Panc1 (cell line): ENCODE measurements at regions not wholly inside any gene's neighbourhood (a gene's known extent, or its start where the extent isn't known, plus 50 kb on each side); places are given as distances from the start of the nearest gene placed in this dataset.

Experiments
- ATAC-seq: fragments of 200-7000 bp; cut with Tn5 transposase; 2 replicates; pipeline ENCODE4 v1.9.1; 2020; ENCODE audit warnings: mild to moderate bottlenecking, moderate library complexity
- BruUV-seq: library from RNA; stranded (reverse); fragments of 400-500 nt; replicated peaks from 2 replicates; lab custom pipeline; 2021; lab: Mats Ljungman, UMichigan
- CTCF ChIA-PET: fragments of 300-600 bp; sonication (Branson Sonifier 250); formaldehyde crosslinking; loops from one replicate; lab custom pipeline; 2022; ENCODE audit warnings: antibody characterized with exemption; lab: Charles Lee
- POLR2A ChIA-PET: fragments of 300-600 bp; sonication (Branson Sonifier 250); formaldehyde crosslinking; loops from one replicate; lab custom pipeline; 2022; ENCODE audit warnings: antibody characterized with exemption; lab: Charles Lee
- DNase-seq: peaks from one replicate; pipeline ENCODE4 v3.0.0-alpha.2; 2010; ENCODE audit warnings: low read depth, low spot score
- H3K27ac ChIP-seq: 2 replicates; pipeline ENCODE4 v1.5.1; 2011; ENCODE audit warnings: mild to moderate bottlenecking, low read length, inconsistent platforms
- H3K27me3 ChIP-seq: fragments of 200-500 bp; sonication (Bioruptor generic); 2 replicates; pipeline ENCODE4 v1.6.0; 2014; ENCODE audit warnings: low read length, inconsistent platforms; ENCODE audit not compliant: control insufficient read depth, insufficient read depth
- H3K36me3 ChIP-seq: fragments of 200-500 bp; sonication (Bioruptor generic); 2 replicates; pipeline ENCODE4 v1.5.1; 2014; ENCODE audit warnings: inconsistent platforms, mild to moderate bottlenecking, low read length, moderate library complexity; ENCODE audit not compliant: control insufficient read depth, insufficient read depth
- H3K4me1 ChIP-seq: 2 replicates; pipeline ENCODE4 v1.5.1; 2011; ENCODE audit warnings: inconsistent platforms, mild to moderate bottlenecking, low read length, moderate library complexity; ENCODE audit not compliant: control insufficient read depth, insufficient read depth
- H3K4me3 ChIP-seq, 2 experiments: 2 replicates each; pipeline ENCODE4 v1.5.1; 2011 to 2012; ENCODE audit warnings: low read depth in 2 of 2, low read length in 2 of 2, mild to moderate bottlenecking in 2 of 2, inconsistent platforms in 1 of 2, moderate library complexity in 1 of 2
- H3K9me3 ChIP-seq: fragments of 200-500 bp; sonication (Bioruptor generic); 2 replicates; pipeline ENCODE4 v1.5.1; 2014; ENCODE audit warnings: low read depth, mild to moderate bottlenecking, inconsistent platforms, low read length, moderate library complexity; ENCODE audit not compliant: control insufficient read depth, insufficient read depth
- POLR2AphosphoS5 ChIP-seq: IDR thresholded peaks from 2 replicates; pipeline ENCODE4 v1.6.1; 2012; ENCODE audit warnings: mild to moderate bottlenecking, low read depth, low read length, moderate library complexity
- SIN3A ChIP-seq: IDR thresholded peaks from 2 replicates; pipeline ENCODE4 v1.6.1; 2012; ENCODE audit warnings: low read depth, mild to moderate bottlenecking, low read length, moderate library complexity, borderline replicate concordance; ENCODE audit not compliant: insufficient read depth
- TCF7L2 ChIP-seq: IDR thresholded peaks from 2 replicates; pipeline ENCODE4 v1.6.1; 2011; ENCODE audit warnings: mild to moderate bottlenecking, low read depth, low read length, inconsistent platforms
- in situ Hi-C: cut with HindIII; loops from 2 replicates; pipeline ENCODE4 v1.10.0; 2016; ENCODE audit warnings: low sequenced_read_pairs, low pct_unique_long_range_greater_than_20kb
- intact Hi-C: fragments of 100-400 bp; cut with micrococcal nuclease; formaldehyde crosslinking; loops from one replicate; pipeline ENCODE4 v1.10.0; 2022; ENCODE audit not compliant: unreplicated experiment
- TF ChIP-seq, protein P1 (sequence below): fragments of 450-650 bp; IDR thresholded peaks from 2 replicates; pipeline ENCODE4 v1.5.1; 2017; ENCODE audit warnings: mild to moderate bottlenecking
- TF ChIP-seq, protein P2 (sequence below), 2 experiments: IDR thresholded peaks; 2 replicates each; pipeline ENCODE4 v1.6.1; 2011 to 2012; ENCODE audit warnings: low read depth in 2 of 2, control low read depth in 1 of 2, low read length in 1 of 2, mild to moderate bottlenecking in 1 of 2, moderate library complexity in 1 of 2; ENCODE audit not compliant: insufficient read depth in 1 of 2

DNA sequence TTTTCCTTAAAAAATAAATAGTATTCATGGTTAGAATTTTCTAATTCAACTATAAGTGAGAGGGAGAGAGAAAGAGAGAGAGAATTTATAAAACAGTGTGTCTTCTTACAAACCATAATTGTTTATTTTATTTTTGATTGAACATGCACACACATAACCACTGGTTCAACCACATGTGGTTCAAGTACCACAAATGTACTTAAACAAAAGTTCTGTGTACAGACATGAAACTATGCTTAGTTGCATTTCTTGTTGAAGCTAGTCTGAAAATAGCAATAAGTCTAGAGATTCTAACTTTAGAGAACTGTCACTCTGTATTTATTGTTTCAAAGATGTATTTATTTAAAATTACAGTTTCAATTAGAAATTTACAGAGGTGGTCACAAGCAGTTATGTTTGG lies 130.6 kb upstream of the PDE4D start:
- ATAC-seq (no peak), DNase-seq (no peak)
- H3K27me3 ChIP-seq, result no peaks in the 10 kb centered on the region
- ChIA-PET CTCF (no interaction called here), POLR2A (no interaction called here)
- H3K27ac ChIP-seq, result no peak overlapping the region
- BruUV-seq, result no TSS peak
- TF ChIP-seq POLR2AphosphoS5, result no peak
- TF ChIP-seq, protein P1, sequence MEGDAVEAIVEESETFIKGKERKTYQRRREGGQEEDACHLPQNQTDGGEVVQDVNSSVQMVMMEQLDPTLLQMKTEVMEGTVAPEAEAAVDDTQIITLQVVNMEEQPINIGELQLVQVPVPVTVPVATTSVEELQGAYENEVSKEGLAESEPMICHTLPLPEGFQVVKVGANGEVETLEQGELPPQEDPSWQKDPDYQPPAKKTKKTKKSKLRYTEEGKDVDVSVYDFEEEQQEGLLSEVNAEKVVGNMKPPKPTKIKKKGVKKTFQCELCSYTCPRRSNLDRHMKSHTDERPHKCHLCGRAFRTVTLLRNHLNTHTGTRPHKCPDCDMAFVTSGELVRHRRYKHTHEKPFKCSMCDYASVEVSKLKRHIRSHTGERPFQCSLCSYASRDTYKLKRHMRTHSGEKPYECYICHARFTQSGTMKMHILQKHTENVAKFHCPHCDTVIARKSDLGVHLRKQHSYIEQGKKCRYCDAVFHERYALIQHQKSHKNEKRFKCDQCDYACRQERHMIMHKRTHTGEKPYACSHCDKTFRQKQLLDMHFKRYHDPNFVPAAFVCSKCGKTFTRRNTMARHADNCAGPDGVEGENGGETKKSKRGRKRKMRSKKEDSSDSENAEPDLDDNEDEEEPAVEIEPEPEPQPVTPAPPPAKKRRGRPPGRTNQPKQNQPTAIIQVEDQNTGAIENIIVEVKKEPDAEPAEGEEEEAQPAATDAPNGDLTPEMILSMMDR, result no peak
- TF ChIP-seq SIN3A, result no peak
- TF ChIP-seq, protein P2, sequence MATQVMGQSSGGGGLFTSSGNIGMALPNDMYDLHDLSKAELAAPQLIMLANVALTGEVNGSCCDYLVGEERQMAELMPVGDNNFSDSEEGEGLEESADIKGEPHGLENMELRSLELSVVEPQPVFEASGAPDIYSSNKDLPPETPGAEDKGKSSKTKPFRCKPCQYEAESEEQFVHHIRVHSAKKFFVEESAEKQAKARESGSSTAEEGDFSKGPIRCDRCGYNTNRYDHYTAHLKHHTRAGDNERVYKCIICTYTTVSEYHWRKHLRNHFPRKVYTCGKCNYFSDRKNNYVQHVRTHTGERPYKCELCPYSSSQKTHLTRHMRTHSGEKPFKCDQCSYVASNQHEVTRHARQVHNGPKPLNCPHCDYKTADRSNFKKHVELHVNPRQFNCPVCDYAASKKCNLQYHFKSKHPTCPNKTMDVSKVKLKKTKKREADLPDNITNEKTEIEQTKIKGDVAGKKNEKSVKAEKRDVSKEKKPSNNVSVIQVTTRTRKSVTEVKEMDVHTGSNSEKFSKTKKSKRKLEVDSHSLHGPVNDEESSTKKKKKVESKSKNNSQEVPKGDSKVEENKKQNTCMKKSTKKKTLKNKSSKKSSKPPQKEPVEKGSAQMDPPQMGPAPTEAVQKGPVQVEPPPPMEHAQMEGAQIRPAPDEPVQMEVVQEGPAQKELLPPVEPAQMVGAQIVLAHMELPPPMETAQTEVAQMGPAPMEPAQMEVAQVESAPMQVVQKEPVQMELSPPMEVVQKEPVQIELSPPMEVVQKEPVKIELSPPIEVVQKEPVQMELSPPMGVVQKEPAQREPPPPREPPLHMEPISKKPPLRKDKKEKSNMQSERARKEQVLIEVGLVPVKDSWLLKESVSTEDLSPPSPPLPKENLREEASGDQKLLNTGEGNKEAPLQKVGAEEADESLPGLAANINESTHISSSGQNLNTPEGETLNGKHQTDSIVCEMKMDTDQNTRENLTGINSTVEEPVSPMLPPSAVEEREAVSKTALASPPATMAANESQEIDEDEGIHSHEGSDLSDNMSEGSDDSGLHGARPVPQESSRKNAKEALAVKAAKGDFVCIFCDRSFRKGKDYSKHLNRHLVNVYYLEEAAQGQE (IDR thresholded peaks at IDR 0.05; ENCODE audit: insufficient read depth in 1 of 2, low read depth in 2 of 2, low read length in 1 of 2), result no peak
- no peak for TF ChIP-seq TCF7L2
- intact Hi-C loops (no loop called here), in situ Hi-C loops (no loop called here)
- H3K9me3 ChIP-seq, result no peaks in the 10 kb centered on the region
- H3K4me3 ChIP-seq, result no peak overlapping the region
- H3K4me1 ChIP-seq, result no peaks in the 10 kb centered on the region
- H3K36me3 ChIP-seq, result no peaks in the 10 kb centered on the region

DNA sequence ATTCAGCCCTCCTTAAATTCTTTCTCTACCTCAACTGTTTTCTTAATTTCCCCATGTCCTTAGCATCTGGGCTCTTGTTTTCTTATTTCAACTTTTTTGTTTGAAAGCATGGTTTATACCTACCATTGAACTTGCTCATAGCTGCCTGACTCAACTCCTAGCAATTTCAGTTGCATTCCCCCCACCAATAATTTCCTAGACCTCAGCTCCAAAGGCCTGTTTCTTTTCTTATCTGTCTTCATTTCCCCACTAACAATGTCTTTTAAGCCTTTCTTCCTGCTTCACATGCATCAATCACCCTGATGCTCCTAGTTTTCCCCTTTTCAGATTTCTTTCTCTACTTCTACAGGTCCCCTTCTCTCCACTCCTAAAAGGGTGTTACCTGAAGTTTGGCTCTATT lies 129.7 kb upstream of the PDE4D start:
- Histone ChIP-seq H3K27ac (no peak overlapping the region), H3K4me3 (no peak overlapping the region), H3K9me3 (no peaks in the 10 kb centered on the region), H3K4me1 (no peaks in the 10 kb centered on the region), H3K27me3 (no peaks in the 10 kb centered on the region), H3K36me3 (no peaks in the 10 kb centered on the region)
- ATAC-seq, result no peak
- no peak for DNase-seq
- ChIA-PET POLR2A (no interaction called here), CTCF (no interaction called here)
- in situ Hi-C loops, result no loop called here
- BruUV-seq, result no TSS peak
- intact Hi-C loops, result no loop called here
- no peak for TF ChIP-seq POLR2AphosphoS5
- TF ChIP-seq, protein P1, result no peak
- TF ChIP-seq, protein P2 (IDR thresholded peaks at IDR 0.05; ENCODE audit: insufficient read depth in 1 of 2, low read depth in 2 of 2, low read length in 1 of 2), result no peak
- TF ChIP-seq SIN3A, result no peak
- TF ChIP-seq TCF7L2, result no peak
